Fibroblast of lung (primary cell): ENCODE measurements at regions not wholly inside any gene's neighbourhood (a gene's known extent, or its start where the extent isn't known, plus 50 kb on each side); places are given as distances from the start of the nearest gene placed in this dataset.

Source experiments
- DNase-seq, 2 donors: peaks; one replicate each; pipeline versions ENCODE4 v3.0.0 to v3.0.0-alpha.2; 2010; ENCODE audit warnings: low read depth in 2 of 2
- H2AFZ ChIP-seq: 2 replicates; pipeline ENCODE4 v1.5.1; 2012; ENCODE audit warnings: low read length, control low read depth, inconsistent platforms
- H3K27ac ChIP-seq: 2 replicates; pipeline ENCODE4 v1.5.1; 2011; ENCODE audit warnings: low read length, control low read depth; ENCODE audit not compliant: insufficient read depth
- H3K27me3 ChIP-seq: 2 replicates; pipeline ENCODE4 v1.5.1; 2011; ENCODE audit warnings: mild to moderate bottlenecking, low read length; ENCODE audit not compliant: control insufficient read depth, insufficient read depth
- H3K36me3 ChIP-seq: 2 replicates; pipeline ENCODE4 v1.5.1; 2011; ENCODE audit warnings: low read length; ENCODE audit not compliant: control insufficient read depth, insufficient read depth
- H3K4me1 ChIP-seq: 2 replicates; pipeline ENCODE4 v1.5.1; 2011; ENCODE audit warnings: low read length; ENCODE audit not compliant: control insufficient read depth, insufficient read depth; ENCODE audit errors: extremely low read depth
- H3K4me2 ChIP-seq: 2 replicates; pipeline ENCODE4 v1.5.1; 2011; ENCODE audit warnings: low read length, control low read depth; ENCODE audit not compliant: insufficient read depth; ENCODE audit errors: extremely low read depth
- H3K4me3 ChIP-seq, 4 experiments: fragments of 200-600 bp in 1 of 4; sonication (generic) in 1 of 4; replicated peaks in 1 of 4; 2 replicates each; pipeline ENCODE4 v1.5.1; 2011 to 2016; ENCODE audit warnings: low read length in 4 of 4, low read depth in 3 of 4, mild to moderate bottlenecking in 3 of 4, control low read depth in 2 of 4, inconsistent platforms in 1 of 4, mixed read lengths in 1 of 4; ENCODE audit not compliant: insufficient read depth in 1 of 4; ENCODE audit errors: control extremely low read depth in 1 of 4
- H3K79me2 ChIP-seq: 2 replicates; pipeline ENCODE4 v1.5.1; 2012; ENCODE audit warnings: mild to moderate bottlenecking, low read length, inconsistent platforms; ENCODE audit not compliant: control insufficient read depth, insufficient read depth
- H3K9ac ChIP-seq: 2 replicates; pipeline ENCODE4 v1.5.1; 2011; ENCODE audit warnings: mild to moderate bottlenecking, low read length, control low read depth; ENCODE audit not compliant: insufficient read depth
- H3K9me3 ChIP-seq: 2 replicates; pipeline ENCODE4 v1.5.1; 2012; ENCODE audit warnings: low read depth, low read length; ENCODE audit not compliant: control insufficient read depth, insufficient read depth
- H4K20me1 ChIP-seq: 2 replicates; pipeline ENCODE4 v1.5.1; 2011; ENCODE audit warnings: low read length; ENCODE audit not compliant: control insufficient read depth, insufficient read depth; ENCODE audit errors: extremely low read depth
- EZH2 ChIP-seq: IDR thresholded peaks from 2 replicates; pipeline ENCODE4 v1.5.1; 2012; ENCODE audit warnings: low read length, control low read depth, mild to moderate bottlenecking; ENCODE audit errors: missing control alignments
- TF ChIP-seq, protein P1 (sequence below), 2 donors: IDR thresholded peaks in 1 of 2; conservative IDR thresholded peaks in 1 of 2; 1 replicate in 1 of 2; 2 replicates in 1 of 2; pipeline ENCODE4 v1.5.1; 2011 to 2012; ENCODE audit warnings: low read length in 2 of 2, control low read depth in 1 of 2, inconsistent platforms in 1 of 2, low read depth in 1 of 2, mild to moderate bottlenecking in 1 of 2

DNA sequence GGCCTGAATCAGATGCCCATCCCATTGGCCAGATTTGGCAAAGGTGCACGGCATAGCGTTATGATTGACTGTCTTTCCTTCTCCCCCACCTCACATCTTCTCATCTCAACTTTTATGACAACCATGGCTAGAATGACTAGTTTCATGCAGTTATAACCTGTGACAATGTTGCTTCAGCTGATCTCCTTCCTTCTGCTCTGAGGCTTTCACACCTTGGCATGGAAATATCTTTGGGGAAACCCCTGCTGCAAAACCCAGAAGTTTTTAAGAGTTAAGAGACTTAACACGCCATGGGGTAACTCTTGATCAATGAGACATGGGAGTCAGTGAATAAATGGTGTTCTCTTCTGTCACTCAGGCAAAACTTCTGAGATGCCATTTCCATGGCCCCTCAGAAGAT, 290.7 kb upstream of the MDFIC2 start:
- Histone ChIP-seq H3K9ac (no peak overlapping the region), H3K79me2 (no peaks in the 10 kb centered on the region), H3K36me3 (no peaks in the 10 kb centered on the region), H3K27ac (no peak overlapping the region), H3K9me3 (no peaks in the 10 kb centered on the region), H3K27me3 (no peaks in the 10 kb centered on the region), H4K20me1 (no peaks in the 10 kb centered on the region), H2AFZ (no peak overlapping the region), H3K4me2 (no peak overlapping the region), H3K4me3 (no peak overlapping the region), H3K4me1 (no peaks in the 10 kb centered on the region)
- no peak for TF ChIP-seq EZH2
- TF ChIP-seq, protein P1, sequence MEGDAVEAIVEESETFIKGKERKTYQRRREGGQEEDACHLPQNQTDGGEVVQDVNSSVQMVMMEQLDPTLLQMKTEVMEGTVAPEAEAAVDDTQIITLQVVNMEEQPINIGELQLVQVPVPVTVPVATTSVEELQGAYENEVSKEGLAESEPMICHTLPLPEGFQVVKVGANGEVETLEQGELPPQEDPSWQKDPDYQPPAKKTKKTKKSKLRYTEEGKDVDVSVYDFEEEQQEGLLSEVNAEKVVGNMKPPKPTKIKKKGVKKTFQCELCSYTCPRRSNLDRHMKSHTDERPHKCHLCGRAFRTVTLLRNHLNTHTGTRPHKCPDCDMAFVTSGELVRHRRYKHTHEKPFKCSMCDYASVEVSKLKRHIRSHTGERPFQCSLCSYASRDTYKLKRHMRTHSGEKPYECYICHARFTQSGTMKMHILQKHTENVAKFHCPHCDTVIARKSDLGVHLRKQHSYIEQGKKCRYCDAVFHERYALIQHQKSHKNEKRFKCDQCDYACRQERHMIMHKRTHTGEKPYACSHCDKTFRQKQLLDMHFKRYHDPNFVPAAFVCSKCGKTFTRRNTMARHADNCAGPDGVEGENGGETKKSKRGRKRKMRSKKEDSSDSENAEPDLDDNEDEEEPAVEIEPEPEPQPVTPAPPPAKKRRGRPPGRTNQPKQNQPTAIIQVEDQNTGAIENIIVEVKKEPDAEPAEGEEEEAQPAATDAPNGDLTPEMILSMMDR (conservative IDR thresholded peaks at IDR 0.05 in 1 of 2, IDR thresholded peaks at IDR 0.05 in 1 of 2; ENCODE audit: low read depth in 1 of 2, low read length in 2 of 2), result no peak
- no peak for DNase-seq

DNA sequence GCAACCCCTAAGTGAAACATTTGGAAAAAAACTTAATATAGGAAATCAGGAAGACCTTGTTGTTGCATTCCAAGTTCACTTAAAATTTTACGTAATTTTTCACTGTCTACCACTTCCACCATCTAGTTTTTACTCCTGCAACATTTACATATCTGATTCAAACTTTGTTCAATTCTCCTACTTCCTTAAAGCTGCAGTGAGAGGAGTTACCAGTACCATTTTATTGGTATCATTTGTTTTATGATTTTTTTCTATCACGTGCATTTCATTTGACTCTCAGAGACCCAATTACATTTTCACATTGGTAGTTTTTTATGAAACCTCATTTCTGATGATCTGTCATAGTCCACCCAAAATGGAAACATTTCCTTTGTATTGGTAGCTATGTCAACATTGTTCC, 284.9 kb upstream of the MDFIC2 start:
- Histone ChIP-seq H3K9ac (no peak overlapping the region), H4K20me1 (no peaks in the 10 kb centered on the region), H3K27me3 (no peaks in the 10 kb centered on the region), H3K4me3 (no peak overlapping the region), H3K9me3 (no peaks in the 10 kb centered on the region), H2AFZ (no peak overlapping the region), H3K4me1 (no peaks in the 10 kb centered on the region), H3K36me3 (no peaks in the 10 kb centered on the region), H3K27ac (no peak overlapping the region), H3K4me2 (no peak overlapping the region), H3K79me2 (no peaks in the 10 kb centered on the region)
- DNase-seq, result no peak
- TF ChIP-seq EZH2, result no peak
- TF ChIP-seq, protein P1 (conservative IDR thresholded peaks at IDR 0.05 in 1 of 2, IDR thresholded peaks at IDR 0.05 in 1 of 2; ENCODE audit: low read depth in 1 of 2, low read length in 2 of 2), result no peak

DNA sequence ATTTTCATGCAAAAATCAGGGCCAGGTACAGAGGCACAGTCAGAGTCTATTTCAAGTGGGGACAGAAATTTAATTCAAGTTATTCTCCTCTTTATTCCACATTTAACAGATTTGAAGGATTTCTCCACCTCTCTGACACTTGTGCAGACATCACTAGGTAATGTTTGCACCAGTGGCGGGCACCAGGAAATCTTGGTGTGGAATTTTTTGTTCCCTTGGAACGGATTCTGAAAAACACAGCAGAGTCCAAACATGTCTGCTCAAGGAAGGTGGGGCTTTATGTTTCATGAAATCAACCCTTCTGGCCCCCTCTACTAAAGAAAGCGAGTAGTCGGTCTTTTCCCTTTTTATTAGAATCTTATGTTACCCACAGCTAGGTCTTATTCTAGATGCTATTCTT, 271.2 kb upstream of the MDFIC2 start:
- Histone ChIP-seq H3K36me3 (no peaks in the 10 kb centered on the region), H4K20me1 (no peaks in the 10 kb centered on the region), H3K9me3 (no peaks in the 10 kb centered on the region), H3K4me1 (no peaks in the 10 kb centered on the region), H3K4me2 (no peak overlapping the region), H3K27me3 (no peaks in the 10 kb centered on the region), H3K9ac (no peak overlapping the region), H2AFZ (no peak overlapping the region), H3K4me3 (no peak overlapping the region), H3K27ac (no peak overlapping the region), H3K79me2 (no peaks in the 10 kb centered on the region)
- no peak for DNase-seq
- TF ChIP-seq, protein P1 (conservative IDR thresholded peaks at IDR 0.05 in 1 of 2, IDR thresholded peaks at IDR 0.05 in 1 of 2; ENCODE audit: low read depth in 1 of 2, low read length in 2 of 2), result no peak
- TF ChIP-seq EZH2, result no peak
